K562 (cell line): ENCODE measurements at regions not wholly inside any gene's neighbourhood (a gene's known extent, or its start where the extent isn't known, plus 50 kb on each side); places are given as distances from the start of the nearest gene placed in this dataset.

Experiments
- ATAC-seq: fragments of 200-7000 bp; cut with Tn5 transposase; 3 replicates; pipeline ENCODE4 v1.9.1; 2020; ENCODE audit warnings: moderate library complexity
- BruUV-seq: library from RNA; stranded (reverse); fragments of 400-500 nt; replicated peaks from 2 replicates; lab custom pipeline; 2021; lab: Mats Ljungman, UMichigan
- CTCF ChIA-PET: fragments of 300-600 bp; formaldehyde crosslinking; extraction: SDS; loops from one replicate; lab custom pipeline; 2021; ENCODE audit warnings: low intra/inter-chr PET ratio; lab: Yijun Ruan, JAX
- POLR2A ChIA-PET: fragments of 300-600, 350-650 bp; sonication (Branson Sonifier 250); formaldehyde crosslinking; extraction: SDS; loops from one replicate; lab custom pipeline; 2021; ENCODE audit warnings: antibody characterized with exemption, inconsistent platforms; lab: Yijun Ruan, JAX
- DNase-seq, 4 experiments: peaks; one replicate each; pipeline versions ENCODE4 v3.0.0 to v3.0.0-alpha.2; 2011 to 2018; ENCODE audit warnings: low spot score in 3 of 4, mixed read lengths in 3 of 4; ENCODE audit errors: extremely low read depth in 1 of 4
- FAIRE-seq: peaks from 2 replicates; lab custom pipeline; 2011; peaks lifted over from hg19 to GRCh38; lab: Jason Lieb, UNC
- H2AFZ ChIP-seq: 2 replicates; pipeline ENCODE4 v1.6.0; 2011; ENCODE audit warnings: low read depth, low read length, control low read depth, inconsistent platforms
- H3K27ac ChIP-seq: fragments of 200-600 bp; 3 replicates; pipeline ENCODE4 v1.8.0; 2011; ENCODE audit warnings: low read depth, mild to moderate bottlenecking, control low read depth, inconsistent platforms, low read length, moderate library complexity, mixed read lengths; ENCODE audit errors: extremely low read depth
- H3K27me3 ChIP-seq, 2 experiments: fragments of 300-600 bp in 1 of 2; 2 replicates in 1 of 2; 3 replicates in 1 of 2; pipeline versions ENCODE4 v1.6.0 to v1.8.0; 2011; ENCODE audit warnings: inconsistent platforms in 2 of 2, low read length in 2 of 2, mild to moderate bottlenecking in 1 of 2, mixed read lengths in 1 of 2, moderate library complexity in 1 of 2; ENCODE audit not compliant: control insufficient read depth in 2 of 2, insufficient read depth in 2 of 2
- H3K36me3 ChIP-seq: fragments of 300-600 bp; 3 replicates; pipeline ENCODE4 v1.8.0; 2011; ENCODE audit warnings: mild to moderate bottlenecking, low read length, inconsistent platforms; ENCODE audit not compliant: control insufficient read depth, insufficient read depth
- H3K4me1 ChIP-seq, 2 experiments: fragments of 200-600 bp in 1 of 2; replicated peaks in 1 of 2; 2 replicates in 1 of 2; 3 replicates in 1 of 2; pipeline versions ENCODE4 v1.5.1 to v1.8.0; 2011; ENCODE audit warnings: inconsistent platforms in 2 of 2, low read length in 2 of 2, mild to moderate bottlenecking in 1 of 2, mixed read lengths in 1 of 2, moderate library complexity in 1 of 2; ENCODE audit not compliant: control insufficient read depth in 2 of 2, insufficient read depth in 2 of 2
- H3K4me2 ChIP-seq: 2 replicates; pipeline ENCODE4 v1.6.1; 2011; ENCODE audit warnings: low read length, control low read depth, inconsistent platforms, mixed read lengths; ENCODE audit not compliant: insufficient read depth
- H3K4me3 ChIP-seq: fragments of 200-600 bp; sonication (generic), shearing (Covaris generic); 2 replicates; pipeline ENCODE4 v1.5.1; 2016; ENCODE audit warnings: control low read depth, inconsistent platforms
- H3K79me2 ChIP-seq: fragments of 200-600 bp; 3 replicates; pipeline ENCODE4 v1.8.0; 2011; ENCODE audit warnings: low read length, inconsistent platforms; ENCODE audit not compliant: control insufficient read depth, insufficient read depth
- H3K9ac ChIP-seq, 2 experiments: 2 replicates each; pipeline versions ENCODE4 v1.6.0 to v1.6.1; 2011; ENCODE audit warnings: low read depth in 2 of 2, low read length in 2 of 2, control low read depth in 1 of 2, inconsistent platforms in 1 of 2, mild to moderate bottlenecking in 1 of 2, mixed read lengths in 1 of 2; ENCODE audit not compliant: insufficient read depth in 1 of 2
- H3K9me1 ChIP-seq: one replicate; pipeline ENCODE4 v1.6.0; 2011; ENCODE audit warnings: inconsistent platforms, mild to moderate bottlenecking, low read length, moderate library complexity; ENCODE audit not compliant: control insufficient read depth, insufficient read depth
- H3K9me3 ChIP-seq: replicated peaks from 2 replicates; pipeline ENCODE4 v1.5.1; 2011; ENCODE audit warnings: low read depth, low read length, inconsistent platforms; ENCODE audit not compliant: control insufficient read depth, insufficient read depth
- H4K20me1 ChIP-seq: replicated peaks from 2 replicates; pipeline ENCODE4 v1.6.1; 2011; ENCODE audit warnings: low read length, inconsistent platforms, mixed read lengths; ENCODE audit not compliant: control insufficient read depth, insufficient read depth
- BHLHE40 ChIP-seq: IDR thresholded peaks from 2 replicates; pipeline ENCODE4 v1.6.1; 2011; ENCODE audit warnings: low read length, improper control_type of control experiment
- EGR1 ChIP-seq: fragments of 450-650 bp; conservative IDR thresholded peaks from 2 replicates; pipeline ENCODE4 v1.6.1; 2017; ENCODE audit warnings: mild to moderate bottlenecking
- ETV1 ChIP-seq: fragments of 450-650 bp; conservative IDR thresholded peaks from 2 replicates; pipeline ENCODE4 v1.6.1; 2016; ENCODE audit warnings: missing genetic modification characterization, control low read depth, low read depth, missing compliant biosample characterization
- MTF1 ChIP-seq: fragments of 250-450 bp; sonication (Bioruptor Pico); IDR thresholded peaks from 2 replicates; pipeline ENCODE4 v1.9.0; 2021; ENCODE audit warnings: moderate library complexity, mild to moderate bottlenecking, inconsistent platforms, borderline replicate concordance
- ZNF253 ChIP-seq: fragments of 250-450 bp; sonication (Bioruptor Pico); conservative IDR thresholded peaks from 2 replicates; pipeline ENCODE4 v1.6.1; 2021; ENCODE audit warnings: mild to moderate bottlenecking
- ZNF316 ChIP-seq: fragments of 450-650 bp; IDR thresholded peaks from 2 replicates; pipeline ENCODE4 v1.6.1; 2016
- WGBS: fragments of 100-300 bp; shearing (Covaris generic); methylation state at CpG from one replicate; pipeline ENCODE4 v1.1.6; 2016; ENCODE audit warnings: low coverage, mixed read lengths; ENCODE audit not compliant: insufficient coverage; ENCODE audit errors: missing lambda C conversion rate; 5-methylcytosine and 5-hydroxymethylcytosine counted together
- in situ Hi-C: fragments of 300-500 bp; cut with MboI; formaldehyde crosslinking; loops from 4 replicates; pipeline ENCODE4 v1.15.0; 2018; ENCODE audit warnings: inconsistent platforms, mixed read lengths
- intact Hi-C: fragments of 100-400 bp; cut with micrococcal nuclease; formaldehyde crosslinking; loops from 2 replicates; pipeline ENCODE4 v1.14.2; 2022
- TF ChIP-seq, protein P1 (sequence below), 2 experiments: IDR thresholded peaks; 2 replicates each; pipeline ENCODE4 v1.6.1; 2012; ENCODE audit warnings: improper control_type of control experiment in 2 of 2, low read depth in 2 of 2, low read length in 2 of 2, borderline replicate concordance in 1 of 2

- no peak for TF ChIP-seq EGR1
- no peak for TF ChIP-seq ZNF316
- no peak for TF ChIP-seq ZNF253
- TF ChIP-seq MTF1 = no peak
- TF ChIP-seq ETV1 (tag) = no peak
Observed at GRCh38 chr14:97106166-97106565, 309.0 kb downstream of the VRK1 start (continued).

GRCh38 chr14:97106609-97107008 lies 309.4 kb downstream of the VRK1 start:
- Histone ChIP-seq H3K9me3 (no peaks in the 10 kb centered on the region), H4K20me1 (no peaks in the 10 kb centered on the region), H3K9ac (no peak overlapping the region), H2AFZ (no peak overlapping the region), H3K27me3 (peaks cover 3 to 15% of the 10 kb centered on the region in 2 experiments; a peak in 4 of 5 replicates), H3K36me3 (no peaks in the 10 kb centered on the region), H3K27ac (no peak overlapping the region), H3K9me1 (no peaks in the 10 kb centered on the region), H3K4me2 (no peak overlapping the region), H3K79me2 (no peaks in the 10 kb centered on the region), H3K4me3 (no peak overlapping the region), H3K4me1 (no peaks in the 10 kb centered on the region)
- no TSS peak for BruUV-seq
- in situ Hi-C loops = no loop called here
- POLR2A ChIA-PET = no interaction called here
- no peak for TF ChIP-seq BHLHE40
- TF ChIP-seq, protein P1, sequence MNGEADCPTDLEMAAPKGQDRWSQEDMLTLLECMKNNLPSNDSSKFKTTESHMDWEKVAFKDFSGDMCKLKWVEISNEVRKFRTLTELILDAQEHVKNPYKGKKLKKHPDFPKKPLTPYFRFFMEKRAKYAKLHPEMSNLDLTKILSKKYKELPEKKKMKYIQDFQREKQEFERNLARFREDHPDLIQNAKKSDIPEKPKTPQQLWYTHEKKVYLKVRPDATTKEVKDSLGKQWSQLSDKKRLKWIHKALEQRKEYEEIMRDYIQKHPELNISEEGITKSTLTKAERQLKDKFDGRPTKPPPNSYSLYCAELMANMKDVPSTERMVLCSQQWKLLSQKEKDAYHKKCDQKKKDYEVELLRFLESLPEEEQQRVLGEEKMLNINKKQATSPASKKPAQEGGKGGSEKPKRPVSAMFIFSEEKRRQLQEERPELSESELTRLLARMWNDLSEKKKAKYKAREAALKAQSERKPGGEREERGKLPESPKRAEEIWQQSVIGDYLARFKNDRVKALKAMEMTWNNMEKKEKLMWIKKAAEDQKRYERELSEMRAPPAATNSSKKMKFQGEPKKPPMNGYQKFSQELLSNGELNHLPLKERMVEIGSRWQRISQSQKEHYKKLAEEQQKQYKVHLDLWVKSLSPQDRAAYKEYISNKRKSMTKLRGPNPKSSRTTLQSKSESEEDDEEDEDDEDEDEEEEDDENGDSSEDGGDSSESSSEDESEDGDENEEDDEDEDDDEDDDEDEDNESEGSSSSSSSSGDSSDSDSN (IDR thresholded peaks at IDR 0.05; ENCODE audit: borderline replicate concordance in 1 of 2, low read depth in 2 of 2, low read length in 2 of 2) = no peak
- WGBS = 0% methylated on average over 10 of the region's 10 CpGs
- ATAC-seq = no peak
- no peak for DNase-seq
- intact Hi-C loops = no loop called here
- no peak for FAIRE-seq
- CTCF ChIA-PET = no interaction called here
